A549 (cell line): ENCODE measurements at regions not wholly inside any gene's neighbourhood (a gene's known extent, or its start where the extent isn't known, plus 50 kb on each side); places are given as distances from the start of the nearest gene placed in this dataset.

ENCODE experiments used
- ATAC-seq, 2 experiments: fragments of 200-7000 bp in 1 of 2; fragments of >200 bp in 1 of 2; cut with Nextera tagmentation in 1 of 2; cut with Tn5 transposase in 1 of 2; 3 replicates each; pipeline versions ENCODE4 v1.8.0 to v1.9.1; 2018 to 2020; ENCODE audit warnings: mild to moderate bottlenecking in 1 of 2, moderate library complexity in 1 of 2
- CTCF ChIA-PET: fragments of 300-600 bp; sonication (Branson Sonifier 250); formaldehyde crosslinking; extraction: SDS; loops from one replicate; lab custom pipeline; 2021; ENCODE audit warnings: antibody characterized with exemption, inconsistent platforms; lab: Yijun Ruan, JAX
- POLR2A ChIA-PET: fragments of 350-600 bp; formaldehyde crosslinking; extraction: SDS; loops from one replicate; lab custom pipeline; 2021; ENCODE audit warnings: antibody characterized with exemption, inconsistent platforms; lab: Yijun Ruan, JAX
- DNase-seq, 2 experiments: peaks; one replicate each; pipeline versions ENCODE4 v3.0.0 to v3.0.0-alpha.2; 2011 to 2016; ENCODE audit warnings: low read depth in 1 of 2, low spot score in 1 of 2
- FAIRE-seq: peaks from 2 replicates; lab custom pipeline; 2011; peaks lifted over from hg19 to GRCh38; lab: Jason Lieb, UNC
- H3K27ac ChIP-seq, 2 experiments: fragments of >200 bp; sonication (Bioruptor Twin); formaldehyde crosslinking; 3 replicates each; pipeline ENCODE4 v1.5.1; 2016 to 2017
- H3K4me1 ChIP-seq: fragments of >200 bp; sonication (Bioruptor Twin); formaldehyde crosslinking; 3 replicates; pipeline ENCODE4 v1.6.1; 2016
- H3K4me2 ChIP-seq: fragments of >200 bp; sonication (Bioruptor Twin); formaldehyde crosslinking; 3 replicates; pipeline ENCODE4 v1.6.1; 2016
- H3K4me3 ChIP-seq: fragments of >200 bp; sonication (Bioruptor Twin); formaldehyde crosslinking; 3 replicates; pipeline ENCODE4 v1.5.1; 2016
- H3K9me3 ChIP-seq: fragments of >200 bp; sonication (Bioruptor Twin); formaldehyde crosslinking; 3 replicates; pipeline ENCODE4 v1.6.1; 2016
- ATOH8 ChIP-seq: fragments of 250-450 bp; sonication (Bioruptor Pico); IDR thresholded peaks from 2 replicates; pipeline ENCODE4 v1.5.0; 2020; ENCODE audit warnings: low read depth, mild to moderate bottlenecking, moderate library complexity
- BCL3 ChIP-seq: fragments of >200 bp; sonication (Bioruptor Twin); formaldehyde crosslinking; IDR thresholded peaks from 3 replicates; pipeline ENCODE4 v1.6.1; 2016
- BHLHE40 ChIP-seq: IDR thresholded peaks from 2 replicates; pipeline ENCODE4 v1.6.1; 2012; ENCODE audit warnings: low read depth, low read length, inconsistent platforms
- CBX2 ChIP-seq: fragments of 200-600 bp; sonication (generic); IDR thresholded peaks from 2 replicates; pipeline ENCODE4 v1.6.1; 2016; ENCODE audit warnings: low read depth, mild to moderate bottlenecking, borderline replicate concordance
- CEBPB ChIP-seq, 2 experiments: fragments of >200 bp in 1 of 2; sonication (Bioruptor Twin) in 1 of 2; formaldehyde crosslinking in 1 of 2; IDR thresholded peaks; 2 replicates each; pipeline ENCODE4 v1.6.1; 2012 to 2016
- HEYL ChIP-seq: fragments of 250-450 bp; sonication (Bioruptor Pico); IDR thresholded peaks from 2 replicates; pipeline ENCODE4 v1.8.0; 2021; ENCODE audit warnings: mild to moderate bottlenecking, moderate library complexity
- HMGXB4 ChIP-seq: fragments of 250-450 bp; sonication (Bioruptor Pico); IDR thresholded peaks from 2 replicates; pipeline ENCODE4 v1.5.0; 2021; ENCODE audit warnings: mild to moderate bottlenecking, moderate library complexity, borderline replicate concordance
- HOXB5 ChIP-seq: fragments of 250-450 bp; sonication (Bioruptor Pico); IDR thresholded peaks from 2 replicates; pipeline ENCODE4 v1.5.0; 2020; ENCODE audit warnings: mild to moderate bottlenecking, moderate library complexity
- JUNB ChIP-seq: fragments of >200 bp; sonication (Bioruptor Twin); formaldehyde crosslinking; IDR thresholded peaks from 2 replicates; pipeline ENCODE4 v1.6.1; 2016
- MAX ChIP-seq: IDR thresholded peaks from 2 replicates; pipeline ENCODE4 v1.6.1; 2012
- MYC ChIP-seq: IDR thresholded peaks from 2 replicates; pipeline ENCODE4 v1.6.1; 2012; ENCODE audit warnings: mild to moderate bottlenecking, inconsistent platforms, low read length, improper control_type of control experiment, borderline replicate concordance
- TFCP2L1 ChIP-seq: fragments of 250-450 bp; sonication (Bioruptor Pico); IDR thresholded peaks from 2 replicates; pipeline ENCODE4 v1.5.0; 2021; ENCODE audit warnings: mild to moderate bottlenecking
- ZFP36 ChIP-seq: fragments of 450-650 bp; IDR thresholded peaks from 2 replicates; pipeline ENCODE4 v1.6.1; 2014; ENCODE audit warnings: borderline replicate concordance; ENCODE audit not compliant: partially characterized antibody
- ZNF302 ChIP-seq: fragments of 250-450 bp; sonication (Bioruptor Pico); IDR thresholded peaks from 2 replicates; pipeline ENCODE4 v1.9.0; 2021; ENCODE audit warnings: inconsistent platforms, mild to moderate bottlenecking, moderate library complexity
- WGBS: methylation state at CpG from one replicate; pipeline ENCODE4 v1.1.6; 2017; ENCODE audit errors: missing lambda C conversion rate; 5-methylcytosine and 5-hydroxymethylcytosine counted together

GRCh38 chr10:88081457-88082054, 218.1 kb downstream of the PTEN start:
- CTCF ChIA-PET, result interaction anchor here (0.8 to 0.9 kb wide), 2 partner anchors 8 to 11 kb away, joined by 3 read pairs; no protein-coding TSS in a partner anchor
- POLR2A ChIA-PET, result no interaction called here
- Histone ChIP-seq H3K4me1 (peaks cover 17% of the 10 kb centered on the region), H3K4me3 (no peak overlapping the region), H3K9me3 (no peaks in the 10 kb centered on the region), H3K4me2 (no peak overlapping the region), H3K27ac (no peak overlapping the region)
- whole genome bisulfite sequencing, result 83% methylated on average over 3 of the region's 3 CpGs
- no peak for FAIRE-seq
- no peak for TF ChIP-seq HEYL (CRISPR knock-in tag)
- no peak for ATAC-seq
- no peak for DNase-seq

GRCh38 chr10:88082391-88082790, 219.0 kb downstream of the PTEN start:
- DNase-seq (no peak), ATAC-seq (no peak), FAIRE-seq (no peak)
- Histone ChIP-seq H3K9me3 (no peaks in the 10 kb centered on the region), H3K4me3 (no peak overlapping the region), H3K4me1 (peaks cover 17% of the 10 kb centered on the region), H3K27ac (no peak overlapping the region), H3K4me2 (no peak overlapping the region)
- CTCF ChIA-PET, result interaction anchor here (0.8 to 1.2 kb wide), 3 partner anchors 7 to 12 kb away, joined by 3 read pairs; no protein-coding TSS in a partner anchor
- no peak for TF ChIP-seq CEBPB (IDR thresholded peaks at IDR 0.05)
- no peak for TF ChIP-seq BHLHE40
- no peak for TF ChIP-seq MYC
- POLR2A ChIA-PET, result interaction anchor here (0.6 kb wide), 1 partner anchor 43 kb away, joined by 3 read pairs; no protein-coding TSS in a partner anchor
- 92% methylated on average over 3 of the region's 3 CpGs for WGBS

GRCh38 chr10:88082806-88083596, 219.6 kb downstream of the PTEN start:
- ChIA-PET POLR2A (interaction anchor here (0.6 kb wide), 1 partner anchor 44 kb away, joined by 3 read pairs; no protein-coding TSS in a partner anchor), CTCF (interaction anchor here (0.8 to 1.2 kb wide), 2 partner anchors 9 to 31 kb away, joined by 3 read pairs; no protein-coding TSS in a partner anchor)
- Histone ChIP-seq H3K9me3 (no peaks in the 10 kb centered on the region), H3K4me3 (no peak overlapping the region), H3K4me2 (no peak overlapping the region), H3K4me1 (peaks cover 17% of the 10 kb centered on the region), H3K27ac (no peak overlapping the region)
- WGBS, result 70% methylated on average over 1 of the region's 1 CpG
- DNase-seq (no peak), ATAC-seq (no peak), FAIRE-seq (no peak)
- TF ChIP-seq JUNB (no peak), HMGXB4 (CRISPR knock-in tag) (no peak), TFCP2L1 (CRISPR knock-in tag) (no peak), ZNF302 (CRISPR knock-in tag) (no peak), ZFP36 (no peak), CBX2 (no peak), BHLHE40 (no peak), MAX (no peak), HOXB5 (CRISPR knock-in tag) (no peak), BCL3 (no peak), ATOH8 (CRISPR knock-in tag) (no peak)
